SIG-M5 treated with dmso at 0.1 percent for 504 hours (cell line): ENCODE measurements at regions not wholly inside any gene's neighbourhood (a gene's known extent, or its start where the extent isn't known, plus 50 kb on each side); places are given as distances from the start of the nearest gene placed in this dataset.
"Not testable (repeated sequence)": the region's sequence is repeated elsewhere in the genome, so short reads cannot be mapped to it uniquely, and the experiment has no call there.

Source experiments
- DNase-seq: peaks from one replicate; lab custom pipeline; 2025; ENCODE audit not compliant: unreplicated experiment; lab: John Stamatoyannopoulos, UW

DNA sequence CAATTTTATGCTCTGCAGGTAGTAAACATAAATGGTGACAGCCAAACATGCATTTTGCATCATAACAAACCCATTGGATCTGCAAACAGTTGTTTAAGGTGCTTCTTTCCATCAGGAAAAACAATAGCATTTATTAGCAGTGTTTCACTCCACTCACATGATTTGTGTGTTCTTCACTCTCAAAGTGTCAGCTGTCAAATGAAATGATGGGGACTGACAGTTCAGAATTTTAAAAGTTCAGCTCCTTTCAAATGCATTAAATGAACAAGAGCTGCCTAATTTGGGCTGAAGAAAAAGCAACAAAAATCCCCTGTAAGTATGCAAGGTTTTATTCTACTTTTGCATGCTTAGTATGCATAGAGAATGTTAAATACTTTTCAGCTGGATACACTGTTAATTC, 145.2 kb upstream of the CDIN1 start:
- no peak for DNase-seq

DNA sequence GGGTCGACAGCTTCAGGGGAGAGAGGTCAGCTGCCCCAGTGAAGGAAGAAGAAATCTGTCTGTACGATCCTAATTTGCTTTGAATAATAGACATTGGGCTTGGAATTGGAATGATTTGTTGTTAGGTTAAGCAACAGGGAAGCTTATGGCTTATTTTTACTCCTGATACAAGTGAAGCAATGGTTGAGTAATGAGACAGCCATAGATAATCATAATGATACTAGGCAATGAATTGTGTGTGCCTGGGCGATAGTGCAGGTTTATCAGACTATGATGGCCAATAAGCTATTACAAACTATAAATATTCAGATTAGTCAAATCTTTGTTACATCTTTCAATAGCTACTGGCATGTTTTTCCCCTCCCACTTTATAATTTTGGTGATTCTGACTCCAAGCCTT, 140.9 kb upstream of the CDIN1 start:
- DNase-seq, result no peak

DNA sequence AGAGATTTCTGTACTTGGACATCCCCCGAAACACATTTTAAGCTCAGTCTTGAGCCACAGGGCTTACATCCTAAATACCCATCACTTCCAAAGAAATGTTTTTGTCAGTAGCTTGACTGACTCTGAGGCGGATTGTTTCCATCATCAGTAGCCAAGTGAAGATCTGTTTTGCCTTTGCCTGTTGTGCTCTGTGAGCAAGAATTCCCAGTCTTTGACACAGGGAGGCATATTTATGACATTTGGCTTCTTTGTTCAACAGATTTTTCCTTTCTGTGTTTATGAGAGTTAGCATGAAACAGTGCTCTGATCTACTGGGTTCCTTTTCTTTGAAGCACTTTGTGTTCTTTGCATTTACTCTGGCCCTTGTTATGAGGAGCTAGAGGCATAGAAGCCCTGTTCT, 132.1 kb upstream of the CDIN1 start:
- no peak for DNase-seq

DNA sequence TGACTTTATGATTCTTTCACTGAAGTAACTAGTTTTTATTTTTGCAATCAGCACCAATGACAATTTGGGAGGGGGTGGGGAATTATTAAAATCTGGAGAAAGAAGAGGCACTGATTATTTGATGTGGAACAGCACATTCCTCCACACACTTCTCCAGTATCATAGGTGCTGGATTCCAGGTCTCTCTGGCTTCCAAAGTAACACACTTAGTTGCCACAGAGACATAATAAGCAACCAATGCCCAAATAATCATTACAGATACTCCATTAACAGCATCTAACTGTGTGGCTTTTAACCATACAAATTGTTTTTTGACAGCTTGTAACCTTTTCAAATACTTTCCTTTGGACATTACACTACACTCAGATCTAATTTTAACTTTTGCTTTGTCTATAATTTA, 131.0 kb upstream of the CDIN1 start:
- DNase-seq, result no peak

DNA sequence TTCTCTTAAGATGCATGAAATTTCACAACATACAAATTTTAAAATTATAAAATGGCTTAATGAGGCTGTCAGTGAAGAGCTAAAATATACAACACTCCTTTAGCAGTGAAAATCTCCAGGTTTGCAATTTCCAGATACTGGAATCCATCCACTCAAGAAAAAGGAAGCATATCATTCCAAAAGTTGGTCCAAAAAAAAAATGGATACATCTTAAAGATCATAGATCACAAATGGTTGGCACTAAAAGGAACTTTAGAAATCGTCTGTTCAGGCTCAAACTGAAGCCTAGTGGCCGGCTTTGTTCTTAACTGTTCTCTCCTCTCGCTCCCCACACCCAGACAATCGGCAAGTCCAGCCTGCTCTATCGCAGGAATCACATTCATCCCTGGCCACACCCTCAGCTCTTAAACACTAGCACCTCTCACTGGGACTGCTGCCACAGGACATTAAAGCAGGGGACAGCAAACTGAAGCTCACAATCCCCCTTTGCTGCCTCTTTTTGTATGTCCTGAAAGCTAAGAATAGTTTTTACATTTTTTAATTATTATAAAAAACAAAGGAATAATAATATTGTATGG, 130.3 kb upstream of the CDIN1 start:
- DNase-seq, result no peak

DNA sequence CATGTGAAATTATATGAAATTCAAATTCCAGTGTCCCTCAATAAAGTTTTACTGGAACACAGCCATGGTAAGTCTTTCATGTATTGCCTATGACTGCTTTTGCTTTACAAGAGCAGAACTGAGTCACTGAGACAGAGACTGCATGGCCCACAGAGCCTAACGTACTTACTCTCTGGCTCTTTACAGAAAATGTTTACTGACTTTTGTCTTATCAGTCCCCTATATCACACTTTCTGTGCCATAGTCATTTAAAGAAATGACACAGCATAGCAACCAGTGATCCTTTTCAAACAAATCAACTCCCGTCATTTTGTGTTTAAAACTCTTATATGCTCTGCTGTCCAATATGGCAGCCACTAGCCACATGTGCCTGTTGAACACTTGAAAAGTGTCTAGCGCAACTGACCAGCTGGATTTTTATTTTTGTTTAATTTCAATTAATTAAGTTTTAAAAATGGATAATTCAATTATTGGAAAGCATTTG, 129.7 kb upstream of the CDIN1 start:
- DNase-seq, result no peak

DNA sequence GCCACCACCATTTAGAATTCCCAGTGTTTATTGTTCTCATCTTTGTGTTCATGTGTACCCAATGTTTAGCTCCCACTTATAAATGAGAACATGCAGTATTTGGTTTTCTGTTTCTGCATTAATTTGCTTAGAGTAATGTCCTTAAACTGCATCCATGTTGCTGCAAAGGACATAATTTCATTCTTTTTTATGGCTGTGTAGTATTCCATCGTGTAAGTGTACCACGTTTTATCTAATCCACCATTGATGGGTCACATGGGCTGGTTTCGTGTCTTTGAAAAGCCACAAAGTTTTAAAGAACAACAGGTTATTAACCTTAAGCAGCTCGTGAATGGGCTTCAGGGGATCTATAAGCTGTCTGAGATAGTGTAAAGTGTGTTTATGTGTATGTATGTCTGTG, 125.2 kb upstream of the CDIN1 start:
- not testable (repeated sequence) for DNase-seq

DNA sequence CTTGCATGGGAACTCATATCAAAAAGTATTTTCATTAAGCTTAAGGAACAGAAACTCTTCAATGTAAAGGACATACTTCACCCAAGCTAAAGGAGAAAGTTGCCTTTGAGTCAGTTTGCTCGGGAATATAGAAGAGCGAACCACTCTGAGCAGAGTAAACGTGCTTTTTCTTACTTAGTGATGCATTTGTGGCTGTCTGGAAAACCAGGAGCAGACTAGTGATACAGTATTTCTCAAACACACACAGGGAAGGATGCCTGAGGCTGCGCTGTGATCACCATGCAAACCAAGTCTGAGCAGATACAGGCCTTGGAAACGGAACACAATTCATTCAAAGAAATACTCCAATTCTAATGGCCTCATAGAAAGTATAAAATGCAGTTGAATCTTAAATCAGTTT, 121.0 kb upstream of the CDIN1 start:
- no peak for DNase-seq

DNA sequence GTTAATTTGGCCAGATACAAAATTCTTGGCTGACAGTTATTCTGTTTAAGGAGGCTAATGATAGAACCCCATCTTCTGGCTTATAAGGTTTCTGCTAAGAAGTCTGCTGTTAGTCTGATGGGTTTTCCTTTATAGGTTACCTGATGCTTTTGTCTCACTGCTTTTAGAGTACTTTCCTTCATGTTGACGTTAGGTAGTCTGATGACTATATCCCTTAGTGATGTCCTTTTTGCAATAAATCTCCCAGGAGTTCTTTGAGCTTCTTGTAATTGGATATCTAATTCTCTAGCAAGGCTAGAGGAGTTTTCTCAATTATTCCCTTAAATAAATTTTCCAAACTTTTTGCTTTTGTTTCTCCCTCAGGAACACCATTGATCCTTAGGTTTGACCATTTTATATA, 114.1 kb upstream of the CDIN1 start:
- no peak for DNase-seq

DNA sequence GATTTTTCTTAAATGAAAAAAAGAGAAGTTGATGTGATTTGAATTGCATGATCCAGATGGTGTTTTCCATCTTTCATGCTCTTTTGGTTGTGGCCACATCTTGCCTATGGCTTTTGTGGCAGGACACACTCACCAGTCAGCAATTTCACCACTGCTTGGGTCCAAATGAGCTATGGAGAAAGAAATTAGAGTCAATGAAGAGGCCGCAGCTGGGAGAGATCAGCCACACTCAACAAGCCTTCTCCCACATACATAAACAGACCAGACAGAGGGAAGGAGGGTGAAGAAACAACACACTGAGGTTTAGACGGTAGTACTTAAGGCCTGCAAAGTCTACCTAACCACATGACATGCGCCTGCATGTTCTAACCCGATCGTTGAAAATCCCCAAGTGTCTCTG, 110.7 kb upstream of the CDIN1 start:
- DNase-seq, result no peak

DNA sequence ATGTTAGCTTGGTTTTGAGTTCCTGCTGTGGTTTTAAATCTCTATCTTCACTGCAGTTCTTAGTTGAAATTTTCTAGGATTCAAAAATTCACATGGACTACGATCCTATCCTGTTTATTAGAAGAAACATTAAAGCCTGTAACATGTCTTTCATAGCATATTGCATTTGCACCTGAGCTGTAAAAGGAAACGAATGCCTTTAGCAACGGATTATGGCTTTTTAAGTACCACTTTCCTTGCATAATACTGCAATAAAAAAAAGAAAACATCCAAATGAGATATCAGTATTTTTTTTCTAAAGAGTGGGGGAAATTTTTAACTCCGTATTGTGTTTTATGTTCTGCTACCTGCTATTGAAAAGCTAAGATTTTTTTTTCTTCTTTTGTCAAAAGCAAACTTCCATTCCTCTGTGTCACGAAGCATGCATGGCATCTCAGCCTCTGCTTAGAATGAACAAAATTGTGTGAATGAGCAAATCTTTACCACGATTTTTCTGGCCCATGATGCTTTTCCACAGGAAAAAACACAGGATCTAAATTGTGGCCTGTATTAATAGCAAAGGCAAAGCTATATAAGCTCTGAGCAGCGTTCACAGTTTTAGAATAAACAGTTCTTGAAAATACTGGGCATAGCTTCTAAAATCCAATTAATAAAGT, 110.0 kb upstream of the CDIN1 start:
- DNase-seq, result no peak

DNA sequence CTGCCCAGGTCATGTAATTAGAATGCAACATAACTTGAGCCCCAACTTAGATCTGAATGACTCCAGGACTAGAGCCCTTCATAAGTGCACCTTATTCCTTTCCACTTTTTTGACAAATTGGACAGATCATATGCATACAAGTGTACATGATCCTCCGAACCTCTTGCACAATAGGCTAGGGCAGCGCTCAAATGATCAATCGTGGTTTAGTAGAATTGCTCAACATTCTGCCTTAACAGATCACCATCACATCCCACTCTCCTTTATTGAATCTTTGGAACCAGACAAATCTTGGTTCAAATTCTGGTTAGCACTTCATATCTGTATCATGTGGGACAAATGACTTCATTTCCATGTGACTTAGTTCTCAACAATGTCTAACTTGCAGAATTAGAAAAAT, 106.8 kb upstream of the CDIN1 start:
- no peak for DNase-seq

DNA sequence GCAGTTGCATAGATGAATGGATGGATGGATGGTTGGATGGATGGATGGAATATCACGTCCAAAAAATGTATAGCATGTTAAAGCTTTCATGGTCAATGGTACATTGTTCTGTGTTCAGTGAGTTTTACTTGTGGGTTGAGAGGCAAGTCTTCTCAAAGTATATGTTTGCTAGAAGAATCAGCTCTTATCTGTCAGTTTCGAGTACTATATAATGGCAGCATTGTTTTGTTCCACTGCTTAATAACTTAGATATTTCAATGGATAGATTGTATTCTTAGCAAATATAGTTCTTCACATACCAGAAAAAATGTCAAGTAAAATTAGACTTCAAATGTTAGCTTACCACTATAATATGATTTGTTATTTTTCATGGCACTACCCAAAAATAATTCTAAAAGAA, 100.9 kb upstream of the CDIN1 start:
- DNase-seq, result no peak

DNA sequence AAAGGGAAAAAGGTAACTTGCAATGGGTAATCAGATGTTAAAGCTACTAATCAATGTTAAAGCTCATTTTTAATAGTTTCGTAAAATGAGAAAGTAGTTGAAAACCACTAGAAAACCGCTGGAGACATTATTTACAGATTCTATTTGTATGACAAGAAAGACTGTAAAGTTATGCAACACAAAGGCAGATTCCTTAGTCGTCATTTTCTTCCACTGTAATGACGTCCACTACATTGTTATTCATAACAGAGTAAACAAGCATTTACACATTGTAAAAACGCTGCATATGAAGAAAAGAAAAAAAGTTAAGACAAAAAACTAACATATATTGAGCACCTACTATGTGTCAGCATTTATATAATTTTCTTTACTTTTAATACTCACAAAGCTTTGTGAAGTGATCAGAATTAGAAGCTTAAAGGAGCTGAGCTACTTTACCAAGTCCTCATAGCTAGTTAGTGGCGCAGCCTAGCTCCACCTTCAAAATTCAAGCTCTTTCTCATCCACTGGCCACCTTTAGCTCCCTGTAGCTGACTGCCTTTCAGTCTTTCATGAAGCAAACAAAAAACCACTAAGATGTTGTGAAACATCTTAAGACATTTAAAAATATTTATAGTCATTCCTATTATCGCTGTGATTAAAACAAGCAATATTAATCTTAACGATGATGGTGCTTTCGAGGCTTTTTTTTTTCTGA, 100.1 kb upstream of the CDIN1 start:
- no peak for DNase-seq

DNA sequence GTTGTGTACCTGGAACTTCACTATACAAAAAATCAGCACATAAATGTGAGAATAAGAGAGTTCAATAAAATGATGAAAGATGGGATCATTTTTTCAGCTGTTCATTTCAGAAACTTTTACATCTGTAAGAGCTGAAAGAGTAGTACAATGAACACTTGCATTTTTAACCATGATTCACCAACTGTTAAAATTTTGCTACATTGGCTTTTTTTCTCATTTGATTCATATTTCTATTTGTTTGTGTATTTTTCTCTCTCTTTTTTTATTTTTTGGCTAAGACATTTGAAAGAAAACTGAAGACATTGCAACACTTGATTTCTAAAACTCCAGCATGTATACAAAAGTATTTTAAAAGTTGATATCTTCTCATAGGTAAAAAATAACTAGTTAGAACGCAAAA, 98.3 kb upstream of the CDIN1 start:
- DNase-seq, result no peak

DNA sequence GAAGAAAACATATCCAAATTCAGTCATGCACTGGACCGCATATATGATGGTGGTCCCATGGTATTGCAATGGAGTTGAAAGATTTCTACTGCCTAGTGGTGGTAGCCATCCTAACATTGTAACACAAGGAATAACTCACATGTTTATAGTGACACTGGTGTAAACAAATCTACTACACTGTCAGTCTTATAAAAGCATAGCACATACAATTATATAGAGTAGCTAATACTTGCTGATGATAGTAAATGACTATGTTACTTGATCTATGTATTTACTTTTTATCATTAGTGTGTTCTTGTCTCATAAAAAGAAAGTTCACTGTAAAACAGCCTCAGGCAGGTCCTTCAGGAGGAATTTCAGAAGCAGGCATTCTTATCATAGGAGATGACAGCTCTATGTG, 96.0 kb upstream of the CDIN1 start:
- no peak for DNase-seq

DNA sequence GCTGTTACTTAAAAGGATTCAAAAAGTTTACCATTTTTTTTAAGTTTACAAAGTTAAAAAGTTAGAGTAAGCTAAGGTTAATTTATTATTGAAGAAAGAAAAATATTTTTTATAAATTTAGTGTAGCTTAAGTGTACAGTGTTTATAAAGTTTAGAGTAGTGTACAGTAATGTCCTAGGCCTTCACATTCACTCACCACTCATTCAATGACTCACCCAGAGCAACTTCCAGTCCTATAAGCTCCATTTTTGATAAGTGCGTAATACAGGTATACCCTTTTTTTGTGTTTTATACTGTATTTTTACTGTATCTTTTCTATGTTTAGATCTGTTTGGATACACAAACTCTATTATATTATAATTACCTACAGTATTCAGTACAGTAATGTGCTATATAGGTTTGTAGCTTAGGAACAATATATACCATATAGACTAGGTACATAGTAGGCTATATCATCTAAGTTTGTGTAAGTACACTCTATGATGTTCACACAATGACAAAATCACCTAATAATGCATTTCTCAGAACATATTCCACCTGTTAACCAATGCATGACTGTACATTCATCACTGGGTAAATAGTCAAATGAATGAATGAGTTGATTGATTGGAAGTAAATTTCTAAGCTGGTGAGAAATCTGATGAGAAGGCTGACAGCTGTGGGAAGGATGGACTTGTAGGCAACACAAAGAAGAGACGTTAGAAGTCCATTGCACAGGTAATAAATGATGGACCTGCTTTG, 95.2 kb upstream of the CDIN1 start:
- no peak for DNase-seq

DNA sequence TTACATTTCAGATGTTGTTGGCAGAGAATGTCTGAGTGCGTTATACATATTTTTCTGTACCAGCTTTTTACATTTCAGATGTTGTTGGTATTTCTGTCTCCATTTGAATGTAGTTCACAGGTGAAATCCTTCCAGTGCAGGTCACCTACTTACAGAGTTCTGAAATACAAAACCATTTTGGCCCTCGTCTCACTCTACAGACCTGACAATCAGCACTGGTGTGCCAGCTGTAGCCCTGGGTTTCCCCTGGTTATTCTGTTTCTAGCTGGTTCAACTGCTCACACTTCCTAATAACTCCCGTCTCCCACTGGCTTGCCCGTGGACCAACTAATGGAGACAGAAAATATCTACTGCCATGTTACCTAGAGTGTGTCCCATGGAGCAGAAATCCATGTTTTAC, 87.5 kb upstream of the CDIN1 start:
- DNase-seq, result no peak

DNA sequence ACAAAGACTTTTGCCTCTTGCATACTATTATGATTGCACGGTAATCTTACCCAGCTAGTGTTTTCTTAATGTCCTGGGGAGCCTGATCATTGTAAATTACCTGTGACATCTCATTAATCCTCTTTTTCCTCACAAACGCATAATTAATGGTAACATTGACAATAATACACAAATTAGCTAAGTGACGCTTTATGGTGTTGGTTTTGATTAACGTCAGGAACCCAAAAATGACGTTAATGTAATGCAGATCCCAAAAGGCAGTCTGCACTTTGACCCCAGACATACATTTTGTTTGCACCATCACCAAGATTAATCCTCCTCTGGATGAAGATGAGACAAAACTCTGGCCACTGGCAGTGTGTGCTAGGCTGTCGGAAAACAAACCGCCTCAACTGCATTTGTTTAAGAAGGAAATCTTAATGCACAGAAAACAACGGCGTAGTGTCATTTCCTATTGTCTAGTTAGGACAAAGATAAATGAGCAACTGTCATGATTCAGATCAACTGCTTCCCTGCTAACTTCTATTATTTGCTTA, 83.9 kb upstream of the CDIN1 start:
- DNase-seq, result no peak

DNA sequence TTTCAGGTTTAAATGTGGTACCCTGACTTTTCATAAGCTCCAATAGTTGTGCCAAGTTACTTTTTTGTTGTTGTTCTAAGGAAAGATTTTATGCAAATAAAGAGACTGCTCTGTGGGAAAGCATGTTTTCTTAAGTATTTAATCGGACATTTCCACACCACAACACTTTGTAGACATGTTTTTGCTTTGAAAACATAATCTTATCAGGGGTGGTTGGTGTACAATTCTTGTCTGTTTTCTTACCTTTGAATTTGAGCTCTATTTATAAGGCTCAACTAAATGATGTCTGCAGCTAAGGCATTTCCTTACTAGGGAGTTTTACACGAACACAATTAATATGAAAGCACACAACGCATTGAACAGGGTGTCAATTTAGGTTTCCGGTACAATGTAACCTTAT, 81.5 kb upstream of the CDIN1 start:
- DNase-seq, result no peak

DNA sequence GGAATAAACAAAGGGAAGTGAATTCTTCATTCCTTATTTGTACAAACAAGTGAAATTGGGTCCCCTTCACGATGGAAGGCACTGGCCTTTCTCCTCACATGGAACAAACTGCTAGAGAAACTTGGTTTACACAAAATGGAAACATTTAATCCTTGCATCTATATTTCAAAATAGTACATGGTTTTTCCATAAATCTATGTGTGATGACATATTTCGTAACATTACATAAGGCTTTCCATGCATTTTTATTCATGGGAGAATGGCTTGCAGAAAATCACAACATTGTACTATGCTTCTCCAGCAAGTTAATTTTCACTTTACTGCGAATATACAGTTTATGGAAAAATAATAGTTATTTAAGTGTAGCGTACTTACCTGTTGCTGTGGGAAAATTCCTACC, 81.0 kb upstream of the CDIN1 start:
- no peak for DNase-seq

DNA sequence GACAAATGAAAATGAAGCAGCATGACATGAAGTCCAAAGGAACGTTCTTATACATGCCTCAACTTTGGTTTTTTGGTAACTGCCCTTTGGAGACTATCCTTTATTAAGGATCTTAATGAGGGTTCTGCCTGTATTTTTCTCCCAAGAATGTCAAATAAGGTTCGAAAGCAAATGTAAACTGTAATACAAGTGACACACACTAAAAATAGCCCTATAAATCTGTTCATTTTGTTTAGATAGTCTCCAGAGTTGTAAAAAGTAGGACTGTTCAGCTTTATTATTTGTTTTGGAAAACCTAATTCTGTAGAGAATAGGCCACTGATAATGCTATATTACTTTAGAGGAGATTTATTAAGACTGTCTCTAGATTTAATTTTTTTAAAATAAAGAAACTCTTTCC, 80.5 kb upstream of the CDIN1 start:
- DNase-seq, result no peak
